GM12874 (cell line): ENCODE measurements at regions not wholly inside any gene's neighbourhood (a gene's known extent, or its start where the extent isn't known, plus 50 kb on each side); places are given as distances from the start of the nearest gene placed in this dataset.

ENCODE experiments used
- TF ChIP-seq, protein P1 (sequence below): IDR thresholded peaks from 2 replicates; pipeline ENCODE4 v1.5.1; 2011; ENCODE audit warnings: low read depth, mild to moderate bottlenecking, control low read depth, low read length, moderate library complexity; ENCODE audit not compliant: insufficient read depth

- TF ChIP-seq, protein P1, sequence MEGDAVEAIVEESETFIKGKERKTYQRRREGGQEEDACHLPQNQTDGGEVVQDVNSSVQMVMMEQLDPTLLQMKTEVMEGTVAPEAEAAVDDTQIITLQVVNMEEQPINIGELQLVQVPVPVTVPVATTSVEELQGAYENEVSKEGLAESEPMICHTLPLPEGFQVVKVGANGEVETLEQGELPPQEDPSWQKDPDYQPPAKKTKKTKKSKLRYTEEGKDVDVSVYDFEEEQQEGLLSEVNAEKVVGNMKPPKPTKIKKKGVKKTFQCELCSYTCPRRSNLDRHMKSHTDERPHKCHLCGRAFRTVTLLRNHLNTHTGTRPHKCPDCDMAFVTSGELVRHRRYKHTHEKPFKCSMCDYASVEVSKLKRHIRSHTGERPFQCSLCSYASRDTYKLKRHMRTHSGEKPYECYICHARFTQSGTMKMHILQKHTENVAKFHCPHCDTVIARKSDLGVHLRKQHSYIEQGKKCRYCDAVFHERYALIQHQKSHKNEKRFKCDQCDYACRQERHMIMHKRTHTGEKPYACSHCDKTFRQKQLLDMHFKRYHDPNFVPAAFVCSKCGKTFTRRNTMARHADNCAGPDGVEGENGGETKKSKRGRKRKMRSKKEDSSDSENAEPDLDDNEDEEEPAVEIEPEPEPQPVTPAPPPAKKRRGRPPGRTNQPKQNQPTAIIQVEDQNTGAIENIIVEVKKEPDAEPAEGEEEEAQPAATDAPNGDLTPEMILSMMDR = no peak
Measured at GRCh38 chr5:105684799-105685198, 1985.9 kb downstream of the EFNA5 start.

GRCh38 chr5:105680858-105681475, 1989.8 kb downstream of the EFNA5 start:
- TF ChIP-seq, protein P1 = no peak

GRCh38 chr5:105677291-105677690, 1993.4 kb downstream of the EFNA5 start:
- TF ChIP-seq, protein P1 = no peak

- TF ChIP-seq, protein P1 = no peak
Measured at GRCh38 chr5:105670596-105670995, 2000.1 kb downstream of the EFNA5 start.

DNA sequence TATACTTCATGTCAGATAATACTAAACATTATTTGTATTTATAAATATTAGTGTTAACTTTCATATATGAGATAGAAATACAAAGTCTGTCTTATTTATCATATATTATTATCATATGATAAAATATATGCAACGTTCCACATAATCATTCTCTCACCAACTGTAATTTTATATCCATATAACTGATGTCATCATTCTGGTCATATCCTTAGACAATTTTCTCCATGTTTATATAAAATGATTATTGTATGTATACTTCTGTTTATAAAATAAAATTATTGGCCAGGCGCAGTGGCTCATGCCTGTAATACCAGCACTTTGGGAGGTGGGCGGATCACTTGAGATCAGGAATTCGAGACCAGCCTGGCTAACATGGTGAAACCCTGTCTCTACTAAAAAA, 2007.1 kb downstream of the EFNA5 start:
- TF ChIP-seq, protein P1 = no peak

DNA sequence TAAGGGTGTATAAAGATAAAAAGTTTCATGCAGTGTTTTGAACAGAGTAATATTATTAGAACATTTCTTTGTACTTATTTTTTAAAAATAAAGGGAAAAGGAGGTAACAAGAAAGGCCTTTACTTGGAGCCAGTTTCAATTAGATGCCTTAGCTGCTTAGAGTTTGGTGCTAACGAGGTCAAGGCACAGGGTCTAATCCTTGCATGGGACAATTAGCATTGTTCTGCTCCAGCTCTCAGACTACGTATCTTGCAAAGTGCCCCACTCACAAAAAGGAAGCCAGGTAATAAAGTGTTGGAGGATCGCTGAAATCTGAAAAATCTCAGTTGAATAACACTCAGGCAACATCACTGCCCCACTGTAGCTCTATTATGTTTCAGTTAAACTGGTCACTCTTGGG, 2011.3 kb downstream of the EFNA5 start:
- TF ChIP-seq, protein P1 = no peak

DNA sequence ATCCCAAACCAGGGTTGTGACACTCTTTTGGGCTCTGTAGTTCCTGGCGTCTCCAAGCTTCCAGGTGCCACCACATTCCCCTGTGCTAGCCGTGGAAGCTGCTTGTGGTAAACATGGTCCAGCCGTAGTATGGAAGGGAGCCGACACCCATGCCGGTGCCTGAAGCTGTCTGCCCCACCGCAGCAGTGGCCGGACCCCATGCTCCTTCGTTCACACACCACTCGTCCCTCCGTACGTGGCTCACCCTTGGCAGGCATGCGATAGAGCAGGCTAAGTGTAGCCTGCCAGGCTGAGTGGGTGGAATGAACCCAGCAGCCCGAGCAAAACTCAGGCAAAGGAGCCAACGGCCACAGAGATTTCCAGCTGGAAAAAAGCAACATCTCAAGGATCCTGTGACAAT, 2030.4 kb downstream of the EFNA5 start:
- TF ChIP-seq, protein P1 = no peak
